Esophagus squamous epithelium (tissue), 4 donors: ENCODE measurements at regions not wholly inside any gene's neighbourhood (a gene's known extent, or its start where the extent isn't known, plus 50 kb on each side); places are given as distances from the start of the nearest gene placed in this dataset.

Experiments
- CTCF ChIP-seq, 6 experiments: fragments of 450-650 bp in 4 of 6; fragments of 200-600 bp in 2 of 6; sonication (generic) in 2 of 6; IDR thresholded peaks; one replicate each; pipeline ENCODE4 v1.5.1; 2016 to 2019; ENCODE audit warnings: antibody characterized with exemption in 6 of 6, mild to moderate bottlenecking in 4 of 6, moderate library complexity in 4 of 6
- POLR2A ChIP-seq, 4 donors: fragments of 450-650 bp; IDR thresholded peaks; one replicate each; pipeline ENCODE4 v1.6.1; 2017; ENCODE audit warnings: antibody characterized with exemption in 4 of 4, mild to moderate bottlenecking in 4 of 4, moderate library complexity in 3 of 4

GRCh38 chr20:52349806-52350205, 158.2 kb upstream of the ZFP64 start:
- no peak for TF ChIP-seq CTCF (IDR thresholded peaks at IDR 0.05)
- no peak for TF ChIP-seq POLR2A (IDR thresholded peaks at IDR 0.05)
